SK-N-MC (cell line): ENCODE measurements at regions not wholly inside any gene's neighbourhood (a gene's known extent, or its start where the extent isn't known, plus 50 kb on each side); places are given as distances from the start of the nearest gene placed in this dataset.
"Not testable (repeated sequence)": the region's sequence is repeated elsewhere in the genome, so short reads cannot be mapped to it uniquely, and the experiment has no call there.

Experiments used
- DNase-seq: peaks from one replicate; pipeline ENCODE4 v3.0.0-alpha.2; 2011; ENCODE audit warnings: low read depth, low spot score
- H3K27ac ChIP-seq: fragments of 200-600 bp; sonication (generic); 2 replicates; pipeline ENCODE4 v1.5.1; 2016; ENCODE audit warnings: mixed run types
- H3K36me3 ChIP-seq: fragments of 200-600 bp; sonication (generic); 2 replicates; pipeline ENCODE4 v1.6.1; 2017; ENCODE audit warnings: antibody characterized with exemption, low read length, mixed read lengths; ENCODE audit not compliant: insufficient read depth
- H3K4me3 ChIP-seq: fragments of 200-600 bp; sonication (generic); 2 replicates; pipeline ENCODE4 v1.5.1; 2016
- H3K9ac ChIP-seq: fragments of 200-600 bp; sonication (generic); 2 replicates; pipeline ENCODE4 v1.8.0; 2017; ENCODE audit warnings: mixed run types, mixed read lengths; ENCODE audit not compliant: insufficient read length
- H3K9me3 ChIP-seq: fragments of 200-600 bp; sonication (generic); 2 replicates; pipeline ENCODE4 v1.6.1; 2017; ENCODE audit warnings: low read depth, mild to moderate bottlenecking, antibody characterized with exemption, low read length, moderate library complexity, mixed read lengths
- EZH2 ChIP-seq: fragments of 200-600 bp; sonication (generic); IDR thresholded peaks from one replicate; pipeline ENCODE4 v1.6.1; 2017; ENCODE audit warnings: antibody characterized with exemption
- FOXP2 ChIP-seq: optimal IDR thresholded peaks from 2 replicates; pipeline ENCODE3; 2011; ENCODE audit warnings: mild to moderate bottlenecking, moderate library complexity; ENCODE audit not compliant: insufficient read depth; ENCODE audit errors: extremely low read length, control extremely low read depth
- POLR2AphosphoS5 ChIP-seq: IDR thresholded peaks from 2 replicates; pipeline ENCODE4 v1.6.1; 2012; ENCODE audit warnings: mild to moderate bottlenecking, low read depth, low read length, borderline replicate concordance

DNA sequence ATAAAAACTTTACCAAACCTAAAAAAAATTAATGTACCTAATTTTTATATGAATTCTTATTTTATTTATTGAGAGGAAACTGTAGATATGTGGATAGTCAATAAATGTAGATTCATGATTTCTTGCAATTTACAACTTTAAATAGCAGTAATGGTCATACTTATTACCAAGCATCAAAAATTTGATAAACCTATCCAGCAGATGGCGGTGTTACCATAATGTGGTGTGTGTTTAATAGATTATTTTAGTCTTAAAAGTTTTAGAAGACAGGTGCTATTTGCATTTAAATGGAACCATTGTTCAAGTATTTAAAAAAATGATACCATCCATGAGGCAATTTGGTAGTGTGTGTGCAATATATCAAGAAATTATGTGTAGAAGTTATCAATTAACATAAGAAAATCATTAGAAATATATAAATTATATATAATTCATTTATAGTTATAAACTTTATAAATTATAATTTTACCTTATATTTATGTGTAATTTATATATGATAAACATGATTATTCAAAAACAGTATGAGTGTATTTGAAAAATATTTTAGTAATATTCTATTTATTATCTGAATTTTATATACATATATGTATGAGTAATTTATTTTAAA lies 176.0 kb upstream of the BCHE start:
- Histone ChIP-seq H3K36me3 (no peaks in the 10 kb centered on the region), H3K9me3 (0 out of 2 replicates have a peak, but pooled peaks cover 5% of the 10 kb centered on the region), H3K4me3 (no peak overlapping the region), H3K9ac (no peak overlapping the region), H3K27ac (no peak overlapping the region)
- DNase-seq, result peak; percentile 84
- TF ChIP-seq FOXP2 (no peak), POLR2AphosphoS5 (no peak), EZH2 (no peak)

DNA sequence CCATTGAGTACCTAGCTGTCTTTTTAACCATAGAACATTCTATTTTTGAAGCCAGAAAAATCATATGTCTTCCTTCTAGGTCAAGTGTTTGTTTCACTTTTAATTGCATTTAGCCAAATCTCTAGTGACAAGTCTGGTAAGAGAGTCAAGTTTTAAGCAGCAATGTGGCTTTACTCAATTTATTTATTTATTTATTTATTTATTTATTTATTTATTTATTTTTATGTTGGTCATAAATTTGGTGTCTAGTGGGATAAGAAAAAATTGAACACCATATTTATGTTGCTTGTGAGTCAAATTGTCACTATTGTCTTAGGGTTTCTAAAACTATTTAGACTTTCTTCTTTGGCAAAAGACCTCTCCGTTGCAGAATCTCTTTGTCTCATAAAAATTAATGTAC lies 174.5 kb upstream of the BCHE start:
- Histone ChIP-seq H3K9ac (no peak overlapping the region), H3K36me3 (no peaks in the 10 kb centered on the region), H3K27ac (no peak overlapping the region), H3K4me3 (no peak overlapping the region), H3K9me3 (no peaks in the 10 kb centered on the region)
- TF ChIP-seq FOXP2 (no peak), POLR2AphosphoS5 (no peak), EZH2 (no peak)
- no peak for DNase-seq

DNA sequence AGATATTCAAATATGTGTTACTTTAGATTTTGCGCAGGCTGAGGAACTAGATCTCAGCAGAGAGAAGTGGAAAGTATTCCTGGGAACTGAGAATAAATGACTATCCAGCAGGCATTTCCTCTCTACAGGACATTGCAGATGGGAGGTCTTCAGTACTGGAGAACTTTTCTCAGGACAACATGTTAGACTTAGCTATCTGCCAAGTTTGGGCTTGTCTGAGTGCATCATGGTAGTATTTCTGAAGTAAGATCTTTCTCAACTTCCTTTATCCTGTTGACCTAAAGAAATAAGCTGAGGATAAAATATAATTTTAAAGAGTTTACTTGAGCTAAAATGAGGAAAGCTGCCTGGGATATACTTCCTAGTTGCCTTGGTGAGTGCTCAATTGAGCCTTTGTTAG lies 167.9 kb upstream of the BCHE start:
- H3K9ac ChIP-seq, result no peak overlapping the region
- no peaks in the 10 kb centered on the region for H3K9me3 ChIP-seq
- no peak for DNase-seq
- H3K27ac ChIP-seq, result no peak overlapping the region
- H3K36me3 ChIP-seq, result no peaks in the 10 kb centered on the region
- H3K4me3 ChIP-seq, result no peak overlapping the region
- no peak for TF ChIP-seq FOXP2
- TF ChIP-seq POLR2AphosphoS5, result no peak
- no peak for TF ChIP-seq EZH2

DNA sequence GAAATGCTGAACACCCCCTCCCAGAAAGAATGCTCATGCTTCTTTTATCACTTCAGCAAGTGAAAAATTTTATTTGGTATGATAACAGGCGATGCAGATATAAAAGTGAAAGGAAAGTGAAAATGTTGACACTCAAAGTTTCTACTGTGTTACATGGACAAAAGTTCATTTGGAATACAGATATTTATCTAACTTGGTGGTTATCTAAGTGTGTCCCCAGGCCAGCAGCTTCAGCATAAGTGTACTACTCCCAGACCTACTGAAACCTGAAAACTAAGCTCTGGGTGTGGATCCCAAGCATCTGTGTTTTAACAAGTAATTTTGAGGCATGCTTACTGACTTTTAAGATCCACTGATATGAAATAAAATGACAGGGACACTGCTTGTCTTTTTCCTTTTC lies 157.1 kb upstream of the BCHE start:
- no peak for DNase-seq

DNA sequence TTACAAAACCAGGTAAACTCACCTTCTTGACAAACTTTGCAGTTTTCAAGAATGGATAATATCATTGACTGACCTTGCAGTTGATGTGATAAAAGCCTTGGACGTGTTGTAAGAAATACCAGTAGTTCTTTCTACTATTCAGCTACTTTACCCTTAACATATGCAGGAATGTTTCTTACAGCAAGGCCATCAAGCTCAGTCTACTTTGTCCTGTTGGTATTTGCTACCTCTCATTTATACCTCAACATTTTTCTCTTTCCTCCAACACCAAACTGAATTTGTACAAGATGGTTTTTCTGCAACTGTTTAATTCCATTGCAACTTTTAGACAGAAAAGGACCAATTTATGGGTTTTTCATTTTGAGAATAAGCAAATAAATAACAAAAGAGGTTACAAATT lies 147.4 kb upstream of the BCHE start:
- Histone ChIP-seq H3K9me3 (no peaks in the 10 kb centered on the region), H3K4me3 (no peak overlapping the region), H3K9ac (no peak overlapping the region), H3K36me3 (no peaks in the 10 kb centered on the region), H3K27ac (no peak overlapping the region)
- DNase-seq, result no peak
- TF ChIP-seq FOXP2, result no peak
- no peak for TF ChIP-seq EZH2

More for the DNA sequence above, 157.1 kb upstream of the BCHE start:
- Histone ChIP-seq H3K27ac (no peak overlapping the region), H3K4me3 (no peak overlapping the region), H3K9me3 (no peaks in the 10 kb centered on the region), H3K36me3 (no peaks in the 10 kb centered on the region), H3K9ac (no peak overlapping the region)
- no peak for TF ChIP-seq FOXP2

DNA sequence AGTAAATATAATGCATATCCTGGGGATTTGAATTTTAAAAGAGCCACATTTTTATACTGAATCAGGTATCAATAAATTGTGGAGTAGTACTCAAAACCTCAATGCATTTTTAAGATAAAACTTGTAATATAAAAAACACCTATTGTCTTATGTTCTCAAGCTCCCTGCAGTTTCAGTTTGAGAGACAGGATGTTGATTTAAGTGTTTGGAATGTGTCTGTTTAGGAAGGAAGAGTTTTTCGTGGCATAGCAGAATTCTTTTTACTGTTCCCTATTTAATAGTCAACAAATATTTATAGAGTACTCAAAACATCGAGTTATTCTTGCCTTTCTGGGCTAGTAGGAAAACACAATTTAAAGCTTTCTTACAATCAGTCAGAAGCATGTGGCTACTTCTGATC lies 146.1 kb upstream of the BCHE start:
- no peaks in the 10 kb centered on the region for H3K9me3 ChIP-seq
- no peak overlapping the region for H3K9ac ChIP-seq
- no peak overlapping the region for H3K27ac ChIP-seq
- H3K4me3 ChIP-seq, result no peak overlapping the region
- H3K36me3 ChIP-seq, result no peaks in the 10 kb centered on the region
- no peak for TF ChIP-seq POLR2AphosphoS5
- no peak for TF ChIP-seq FOXP2
- no peak for TF ChIP-seq EZH2
- no peak for DNase-seq

DNA sequence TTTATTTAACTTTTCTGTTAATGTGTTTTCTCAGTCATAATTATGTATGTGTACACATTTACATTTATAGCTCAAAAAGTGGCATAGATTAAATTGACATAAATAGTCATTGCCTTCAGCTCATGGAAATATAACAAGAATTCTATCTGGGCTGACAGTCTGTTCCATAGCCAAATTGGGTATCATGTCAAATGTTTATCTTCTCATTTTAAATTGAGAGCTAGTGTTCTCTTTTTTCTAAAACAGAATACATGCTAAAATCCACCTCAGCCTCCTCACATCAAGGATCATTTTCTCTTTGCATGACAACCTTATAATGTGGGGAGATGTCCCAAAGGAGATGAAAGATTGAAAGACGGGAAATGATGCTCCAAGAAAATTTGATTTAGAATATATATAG lies 144.1 kb upstream of the BCHE start:
- H3K9ac ChIP-seq, result no peak overlapping the region
- no peaks in the 10 kb centered on the region for H3K36me3 ChIP-seq

DNA sequence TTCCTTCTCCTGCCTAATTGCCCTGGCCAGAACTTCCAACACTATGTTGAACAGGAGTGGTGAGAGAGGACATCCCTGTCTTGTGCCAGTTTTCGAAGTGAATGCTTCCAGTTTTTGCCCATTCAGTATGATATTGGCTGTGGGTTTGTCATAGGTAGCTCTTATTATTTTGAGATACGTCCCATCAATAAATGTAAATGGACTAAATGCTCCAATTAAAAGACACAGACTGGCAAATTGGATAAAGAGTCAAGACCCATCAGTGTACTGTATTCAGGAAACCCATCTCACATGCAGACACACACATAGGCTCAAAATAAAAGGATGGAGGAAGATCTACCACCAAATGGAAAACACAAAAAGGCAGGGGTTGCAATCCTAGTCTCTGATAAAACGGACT lies 123.6 kb upstream of the BCHE start:
- not testable (repeated sequence) for H3K9ac ChIP-seq, DNase-seq, H3K27ac ChIP-seq, H3K9me3 ChIP-seq, H3K36me3 ChIP-seq, H3K4me3 ChIP-seq

More for the DNA sequence above, 144.1 kb upstream of the BCHE start:
- Histone ChIP-seq H3K27ac (no peak overlapping the region), H3K4me3 (no peak overlapping the region), H3K9me3 (no peaks in the 10 kb centered on the region)
- DNase-seq, result no peak
- TF ChIP-seq EZH2 (no peak), POLR2AphosphoS5 (no peak), FOXP2 (no peak)

DNA sequence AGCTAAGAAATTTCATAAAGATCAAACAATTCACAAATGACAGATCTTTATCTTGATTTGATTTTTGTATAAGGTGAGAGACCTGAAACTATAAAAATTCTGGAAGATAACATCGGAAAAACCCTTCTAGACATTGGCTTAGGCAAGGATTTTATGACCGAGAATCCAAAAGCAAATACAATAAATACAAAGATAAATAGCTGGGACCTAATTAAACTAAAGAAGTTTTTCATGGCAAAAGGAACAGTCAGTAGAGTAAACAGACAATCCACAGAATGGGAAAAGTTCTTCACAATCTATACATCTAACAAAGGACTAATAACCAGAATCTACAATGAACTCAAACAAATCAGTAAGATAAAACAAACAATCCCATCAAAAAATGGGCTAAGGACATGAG lies 116.9 kb upstream of the BCHE start:
- no peaks in the 10 kb centered on the region for H3K9me3 ChIP-seq
- no peak overlapping the region for H3K9ac ChIP-seq
- DNase-seq, result no peak
- H3K27ac ChIP-seq, result no peak overlapping the region
- TF ChIP-seq POLR2AphosphoS5 (no peak), EZH2 (no peak), FOXP2 (no peak)
- no peak overlapping the region for H3K4me3 ChIP-seq
- no peaks in the 10 kb centered on the region for H3K36me3 ChIP-seq

DNA sequence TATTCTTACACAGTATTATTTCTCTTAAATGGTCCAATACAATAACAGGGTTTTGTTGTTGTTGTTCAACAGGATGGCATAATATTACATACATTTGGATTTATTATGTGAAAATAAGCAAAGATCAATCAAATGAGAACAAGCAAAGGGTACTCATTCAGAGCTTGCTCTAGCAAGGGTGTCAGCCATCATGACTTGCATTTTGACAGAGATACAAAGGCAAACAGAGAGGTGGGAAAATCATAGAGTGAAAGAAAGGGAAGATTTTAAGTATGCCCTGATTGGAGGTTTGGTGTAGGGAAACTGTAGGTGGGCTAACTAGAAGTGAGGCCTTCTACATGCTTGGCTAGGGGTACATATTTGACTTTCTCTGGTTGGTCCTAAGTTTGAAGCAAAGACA lies 109.1 kb upstream of the BCHE start:
- DNase-seq, result no peak
- TF ChIP-seq POLR2AphosphoS5 (no peak), FOXP2 (no peak), EZH2 (no peak)
- H3K36me3 ChIP-seq, result no peaks in the 10 kb centered on the region
- H3K4me3 ChIP-seq, result no peak overlapping the region
- no peak overlapping the region for H3K9ac ChIP-seq
- no peaks in the 10 kb centered on the region for H3K9me3 ChIP-seq
- H3K27ac ChIP-seq, result no peak overlapping the region
